HCT116 (cell line): ENCODE measurements at regions not wholly inside any gene's neighbourhood (a gene's known extent, or its start where the extent isn't known, plus 50 kb on each side); places are given as distances from the start of the nearest gene placed in this dataset.

Experiments
- CEBPB ChIP-seq: IDR thresholded peaks from 2 replicates; pipeline ENCODE4 v1.6.1; 2012; ENCODE audit warnings: low read depth
- ZBTB33 ChIP-seq: IDR thresholded peaks from 2 replicates; pipeline ENCODE4 v1.6.1; 2011; ENCODE audit warnings: mild to moderate bottlenecking, low read length, moderate library complexity; ENCODE audit not compliant: insufficient replicate concordance; ENCODE audit errors: extremely low read depth
- ZNF274 ChIP-seq: fragments of 200-500 bp; sonication (Bioruptor generic); IDR thresholded peaks from 2 replicates; pipeline ENCODE4 v1.6.1; 2014; ENCODE audit warnings: mild to moderate bottlenecking, low read depth, low read length, inconsistent platforms
- TF ChIP-seq, protein P1 (sequence below), 3 experiments: fragments of 200-600 bp in 1 of 3; sonication (generic) in 1 of 3; IDR thresholded peaks in 2 of 3; conservative IDR thresholded peaks in 1 of 3; 2 replicates each; pipeline ENCODE4 v1.5.1; 2012 to 2017; ENCODE audit warnings: low read depth in 2 of 3, low read length in 2 of 3, antibody characterized with exemption in 1 of 3, borderline replicate concordance in 1 of 3, control low read depth in 1 of 3, mild to moderate bottlenecking in 1 of 3, mixed read lengths in 1 of 3, mixed run types in 1 of 3, moderate library complexity in 1 of 3; ENCODE audit not compliant: insufficient read depth in 1 of 3

DNA sequence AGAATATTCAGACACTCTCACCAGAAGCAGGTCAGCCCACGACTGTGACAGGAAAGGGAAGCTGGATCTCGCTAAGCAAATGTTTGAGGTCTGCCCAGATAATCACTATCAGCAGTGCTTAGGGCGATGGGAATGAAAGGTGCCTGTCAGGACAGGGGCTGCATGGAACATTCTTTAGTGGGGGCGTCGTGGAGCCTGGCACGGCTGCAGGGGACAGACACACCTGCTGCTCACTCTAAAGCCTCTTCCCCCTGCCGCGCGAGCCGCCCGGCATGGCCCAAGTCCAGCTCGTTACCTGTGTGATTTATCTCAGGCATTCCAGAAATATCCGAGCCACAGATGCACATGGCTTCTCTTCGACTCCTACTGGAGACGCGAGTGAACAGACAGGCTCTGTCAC, 235.5 kb downstream of the GLRX3 start:
- TF ChIP-seq, protein P1, sequence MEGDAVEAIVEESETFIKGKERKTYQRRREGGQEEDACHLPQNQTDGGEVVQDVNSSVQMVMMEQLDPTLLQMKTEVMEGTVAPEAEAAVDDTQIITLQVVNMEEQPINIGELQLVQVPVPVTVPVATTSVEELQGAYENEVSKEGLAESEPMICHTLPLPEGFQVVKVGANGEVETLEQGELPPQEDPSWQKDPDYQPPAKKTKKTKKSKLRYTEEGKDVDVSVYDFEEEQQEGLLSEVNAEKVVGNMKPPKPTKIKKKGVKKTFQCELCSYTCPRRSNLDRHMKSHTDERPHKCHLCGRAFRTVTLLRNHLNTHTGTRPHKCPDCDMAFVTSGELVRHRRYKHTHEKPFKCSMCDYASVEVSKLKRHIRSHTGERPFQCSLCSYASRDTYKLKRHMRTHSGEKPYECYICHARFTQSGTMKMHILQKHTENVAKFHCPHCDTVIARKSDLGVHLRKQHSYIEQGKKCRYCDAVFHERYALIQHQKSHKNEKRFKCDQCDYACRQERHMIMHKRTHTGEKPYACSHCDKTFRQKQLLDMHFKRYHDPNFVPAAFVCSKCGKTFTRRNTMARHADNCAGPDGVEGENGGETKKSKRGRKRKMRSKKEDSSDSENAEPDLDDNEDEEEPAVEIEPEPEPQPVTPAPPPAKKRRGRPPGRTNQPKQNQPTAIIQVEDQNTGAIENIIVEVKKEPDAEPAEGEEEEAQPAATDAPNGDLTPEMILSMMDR (IDR thresholded peaks at IDR 0.05 in 2 of 3, conservative IDR thresholded peaks at IDR 0.05 in 1 of 3; ENCODE audit: borderline replicate concordance in 1 of 3, insufficient read depth in 1 of 3, low read depth in 2 of 3, low read length in 2 of 3), result no peak
- no peak for TF ChIP-seq ZBTB33
- TF ChIP-seq ZNF274, result no peak
- TF ChIP-seq CEBPB, result no peak
